GM23248 (cell line): ENCODE measurements at regions not wholly inside any gene's neighbourhood (a gene's known extent, or its start where the extent isn't known, plus 50 kb on each side); places are given as distances from the start of the nearest gene placed in this dataset.

ENCODE experiments used
- DNase-seq: peaks from one replicate; pipeline ENCODE4 v3.0.0-alpha.2; 2015
- H2AFZ ChIP-seq: fragments of 200-600 bp; sonication (generic); 2 replicates; pipeline ENCODE4 v1.6.1; 2016; ENCODE audit warnings: antibody characterized with exemption
- H3F3A ChIP-seq: fragments of 200-600 bp; sonication (generic); 2 replicates; pipeline ENCODE4 v1.6.1; 2016; ENCODE audit warnings: mild to moderate bottlenecking, antibody characterized with exemption, mixed run types; ENCODE audit not compliant: insufficient read depth
- H3K27ac ChIP-seq: fragments of 200-600 bp; sonication (generic); 2 replicates; pipeline ENCODE4 v1.5.1; 2016; ENCODE audit warnings: mild to moderate bottlenecking
- H3K27me3 ChIP-seq: fragments of 200-600 bp; sonication (generic); replicated peaks from 2 replicates; pipeline ENCODE4 v1.6.1; 2016; ENCODE audit warnings: mild to moderate bottlenecking; ENCODE audit not compliant: insufficient read depth
- H3K36me3 ChIP-seq: fragments of 200-600 bp; sonication (generic); 2 replicates; pipeline ENCODE4 v1.6.1; 2016; ENCODE audit warnings: low read depth, mild to moderate bottlenecking
- H3K4me1 ChIP-seq: fragments of 200-600 bp; sonication (generic); 2 replicates; pipeline ENCODE4 v1.6.1; 2016; ENCODE audit warnings: mild to moderate bottlenecking; ENCODE audit not compliant: insufficient read depth
- H3K4me2 ChIP-seq: fragments of 200-600 bp; sonication (generic); one replicate; pipeline ENCODE4 v1.6.1; 2016; ENCODE audit warnings: mild to moderate bottlenecking; ENCODE audit not compliant: unreplicated experiment
- H3K4me3 ChIP-seq: fragments of 200-600 bp; sonication (generic); 2 replicates; pipeline ENCODE4 v1.5.1; 2016; ENCODE audit warnings: mild to moderate bottlenecking
- H3K79me2 ChIP-seq: fragments of 200-600 bp; sonication (generic); 2 replicates; pipeline ENCODE4 v1.6.1; 2016; ENCODE audit warnings: mild to moderate bottlenecking; ENCODE audit not compliant: insufficient read depth
- H3K9ac ChIP-seq: fragments of 200-600 bp; sonication (generic); 2 replicates; pipeline ENCODE4 v1.6.1; 2016; ENCODE audit warnings: mild to moderate bottlenecking
- H3K9me2 ChIP-seq: fragments of 200-600 bp; sonication (generic); 2 replicates; pipeline ENCODE4 v1.6.1; 2016; ENCODE audit warnings: mixed run types, mild to moderate bottlenecking, moderate library complexity; ENCODE audit not compliant: insufficient read depth
- H3K9me3 ChIP-seq: fragments of 200-600 bp; sonication (generic); one replicate; pipeline ENCODE4 v1.6.1; 2017; ENCODE audit warnings: low read depth
- H4K20me1 ChIP-seq: fragments of 200-600 bp; sonication (generic); 2 replicates; pipeline ENCODE4 v1.6.0; 2016; ENCODE audit not compliant: insufficient read depth
- EZH2 ChIP-seq: fragments of 200-600 bp; sonication (generic); IDR thresholded peaks from 2 replicates; pipeline ENCODE4 v1.6.1; 2018; ENCODE audit warnings: antibody characterized with exemption, mild to moderate bottlenecking; ENCODE audit not compliant: insufficient read depth, poor library complexity, severe bottlenecking
- EZH2phosphoT487 ChIP-seq: fragments of 200-600 bp; sonication (generic); IDR thresholded peaks from 2 replicates; pipeline ENCODE4 v1.6.1; 2018; ENCODE audit warnings: antibody characterized with exemption, moderate library complexity, mild to moderate bottlenecking, low read depth; ENCODE audit not compliant: insufficient read depth
- WGBS, 2 experiments: methylation state at CpG; one replicate each; pipeline ENCODE4 v1.1.6; 2015 to 2017; ENCODE audit warnings: low lambda C conversion rate in 2 of 2, low coverage in 1 of 2; ENCODE audit errors: missing lambda C conversion rate in 2 of 2; 5-methylcytosine and 5-hydroxymethylcytosine counted together
- in situ Hi-C: fragments of 300-500 bp; cut with MboI; formaldehyde crosslinking; loops from 2 replicates; pipeline ENCODE4 v1.15.0; 2020

GRCh38 chr5:75839547-75839946, 122.3 kb upstream of the POC5 start:
- WGBS, 2 experiments = 38% methylated on average over 1 of the region's 1 CpG
- no peaks in the 10 kb centered on the region for H3K27me3 ChIP-seq
- no peak overlapping the region for H3K9ac ChIP-seq
- H3K4me3 ChIP-seq = no peak overlapping the region
- no peaks in the 10 kb centered on the region for H3K9me3 ChIP-seq
- no peaks in the 10 kb centered on the region for H3K4me1 ChIP-seq
- no peaks in the 10 kb centered on the region for H3F3A ChIP-seq
- H4K20me1 ChIP-seq = no peaks in the 10 kb centered on the region
- H3K27ac ChIP-seq = no peak overlapping the region
- in situ Hi-C loops = no loop called here
- no peak overlapping the region for H3K4me2 ChIP-seq
- TF ChIP-seq EZH2phosphoT487 = no peak
- TF ChIP-seq EZH2 = no peak
- no peaks in the 10 kb centered on the region for H3K9me2 ChIP-seq
- no peak for DNase-seq
- H3K36me3 ChIP-seq = no peaks in the 10 kb centered on the region
- no peak overlapping the region for H2AFZ ChIP-seq
- H3K79me2 ChIP-seq = no peaks in the 10 kb centered on the region

GRCh38 chr5:75837258-75837841, 120.1 kb upstream of the POC5 start:
- in situ Hi-C loops = no loop called here
- Histone ChIP-seq H3K27ac (no peak overlapping the region), H3K4me2 (no peak overlapping the region), H3K36me3 (no peaks in the 10 kb centered on the region), H3K9me3 (no peaks in the 10 kb centered on the region), H2AFZ (no peak overlapping the region), H3K9me2 (no peaks in the 10 kb centered on the region), H3K9ac (no peak overlapping the region), H3F3A (no peaks in the 10 kb centered on the region), H4K20me1 (no peaks in the 10 kb centered on the region), H3K27me3 (no peaks in the 10 kb centered on the region), H3K4me3 (no peak overlapping the region), H3K4me1 (no peaks in the 10 kb centered on the region), H3K79me2 (no peaks in the 10 kb centered on the region)
- WGBS, 2 experiments = 44 to 51% methylated on average over 7 of the region's 7 CpGs
- DNase-seq = no peak
- TF ChIP-seq EZH2 (no peak), EZH2phosphoT487 (no peak)

- Histone ChIP-seq H3K27me3 (no peaks in the 10 kb centered on the region), H3K4me3 (no peak overlapping the region), H3K9me3 (no peaks in the 10 kb centered on the region), H3K9ac (no peak overlapping the region), H3K36me3 (no peaks in the 10 kb centered on the region), H3K79me2 (no peaks in the 10 kb centered on the region), H2AFZ (no peak overlapping the region), H3K4me1 (no peaks in the 10 kb centered on the region), H3K4me2 (no peak overlapping the region), H4K20me1 (no peaks in the 10 kb centered on the region), H3K27ac (no peak overlapping the region), H3K9me2 (no peaks in the 10 kb centered on the region), H3F3A (no peaks in the 10 kb centered on the region)
- in situ Hi-C loops = no loop called here
- no peak for DNase-seq
- WGBS, 2 experiments = 53 to 56% methylated on average over 11 of the region's 11 CpGs
- no peak for TF ChIP-seq EZH2
- no peak for TF ChIP-seq EZH2phosphoT487
Measured at GRCh38 chr5:75831561-75831960, 114.3 kb upstream of the POC5 start.

DNA sequence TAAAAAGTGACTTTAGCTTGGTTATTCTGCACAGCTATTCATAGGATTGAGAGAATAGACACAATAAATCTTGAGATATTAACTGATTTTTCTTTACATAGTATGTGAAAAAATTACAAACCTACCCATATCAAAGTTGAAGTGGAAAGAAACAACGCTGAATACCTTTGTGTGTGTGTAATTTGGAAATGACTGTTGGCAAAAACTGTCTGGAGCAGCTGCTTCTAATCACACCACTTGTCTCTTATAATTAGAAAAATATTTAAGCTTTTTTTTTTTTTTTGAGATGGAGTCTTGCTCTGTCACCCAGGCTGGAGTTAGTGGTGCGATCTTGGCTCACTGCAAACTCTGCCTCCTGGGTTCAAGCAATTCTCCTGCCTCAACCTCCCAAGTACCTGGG, 110.8 kb upstream of the POC5 start:
- no peaks in the 10 kb centered on the region for H4K20me1 ChIP-seq
- no peak for TF ChIP-seq EZH2
- TF ChIP-seq EZH2phosphoT487 = no peak
- in situ Hi-C loops = no loop called here
- no peaks in the 10 kb centered on the region for H3K27me3 ChIP-seq
- no peak overlapping the region for H3K9ac ChIP-seq
- WGBS, 2 experiments = 0 to 3% methylated on average over 2 of the region's 2 CpGs
- no peaks in the 10 kb centered on the region for H3K4me1 ChIP-seq
- H3F3A ChIP-seq = no peaks in the 10 kb centered on the region
- no peaks in the 10 kb centered on the region for H3K79me2 ChIP-seq
- H3K4me3 ChIP-seq = no peak overlapping the region
- H3K9me3 ChIP-seq = no peaks in the 10 kb centered on the region
- H3K9me2 ChIP-seq = no peaks in the 10 kb centered on the region
- no peak overlapping the region for H2AFZ ChIP-seq
- H3K36me3 ChIP-seq = no peaks in the 10 kb centered on the region
- DNase-seq = no peak
- no peak overlapping the region for H3K4me2 ChIP-seq
- H3K27ac ChIP-seq = no peak overlapping the region

DNA sequence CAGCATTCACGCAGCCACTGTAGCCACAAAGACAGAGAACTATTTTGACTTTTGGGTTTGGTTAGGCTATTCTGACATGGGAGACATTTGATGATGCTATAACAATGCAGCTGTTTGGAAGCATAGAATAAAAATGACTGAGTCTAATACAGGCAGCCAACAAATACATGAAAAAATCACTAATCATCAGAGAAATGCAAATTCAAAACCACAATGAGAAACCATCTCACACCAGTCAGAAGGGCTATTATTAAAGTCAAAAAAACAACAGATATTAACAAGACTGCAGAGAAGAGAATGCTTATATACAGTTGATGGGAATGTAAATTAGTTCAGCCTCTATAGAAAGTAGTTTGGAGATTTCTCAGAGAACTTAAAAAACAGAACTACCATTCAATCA, 107.1 kb upstream of the POC5 start:
- in situ Hi-C loops = no loop called here
- no peak overlapping the region for H2AFZ ChIP-seq
- no peak for DNase-seq
- no peak overlapping the region for H3K27ac ChIP-seq
- no peak for TF ChIP-seq EZH2phosphoT487
- TF ChIP-seq EZH2 = no peak
- H3K4me2 ChIP-seq = no peak overlapping the region
- H3K9ac ChIP-seq = no peak overlapping the region
- H4K20me1 ChIP-seq = no peaks in the 10 kb centered on the region
- H3K27me3 ChIP-seq = no peaks in the 10 kb centered on the region
- H3K9me2 ChIP-seq = no peaks in the 10 kb centered on the region
- no peaks in the 10 kb centered on the region for H3K9me3 ChIP-seq
- no peak overlapping the region for H3K4me3 ChIP-seq
- H3K79me2 ChIP-seq = no peaks in the 10 kb centered on the region
- WGBS, 2 experiments = 39 to 52% methylated on average over 1 of the region's 1 CpG
- no peaks in the 10 kb centered on the region for H3K36me3 ChIP-seq
- H3F3A ChIP-seq = no peaks in the 10 kb centered on the region
- H3K4me1 ChIP-seq = no peaks in the 10 kb centered on the region
